ENCODE measurements at regions not wholly inside any gene's neighbourhood (a gene's known extent, or its start where the extent isn't known, plus 50 kb on each side); places are given as distances from the start of the nearest gene placed in this dataset.
"Not testable (repeated sequence)": the region's sequence is repeated elsewhere in the genome, so short reads cannot be mapped to it uniquely, and the experiment has no call there.

DNA sequence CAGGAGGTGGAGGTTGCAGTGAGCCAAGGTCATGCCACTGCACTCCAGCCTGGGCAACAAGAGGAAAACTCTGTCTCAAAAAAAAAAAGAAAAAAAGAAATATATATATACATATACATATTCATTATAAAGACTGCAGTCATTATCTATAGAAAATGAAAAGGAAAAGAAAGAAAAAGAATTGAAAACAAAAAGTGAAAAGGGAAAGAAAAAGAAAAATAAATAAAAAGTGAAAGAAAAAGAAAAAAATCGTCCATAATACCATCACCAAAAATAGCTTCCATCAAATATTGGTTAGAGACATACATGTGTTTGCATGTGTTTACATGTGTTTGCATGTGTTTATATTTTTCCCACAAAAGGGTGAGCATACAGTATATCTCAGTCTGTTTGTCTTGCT, 105.5 kb upstream of the PARD3 start:
- Mint-ChIP-seq H3K9me3 (peaks cover 12% of the 10 kb centered on the region), H3K27ac (no peak overlapping the region), H3K4me3 (no peak overlapping the region), H3K4me1 (no peaks in the 10 kb centered on the region), H3K36me3 (no peaks in the 10 kb centered on the region), H3K27me3 (peaks cover 6% of the 10 kb centered on the region)
- DNase-seq = no peak

DNA sequence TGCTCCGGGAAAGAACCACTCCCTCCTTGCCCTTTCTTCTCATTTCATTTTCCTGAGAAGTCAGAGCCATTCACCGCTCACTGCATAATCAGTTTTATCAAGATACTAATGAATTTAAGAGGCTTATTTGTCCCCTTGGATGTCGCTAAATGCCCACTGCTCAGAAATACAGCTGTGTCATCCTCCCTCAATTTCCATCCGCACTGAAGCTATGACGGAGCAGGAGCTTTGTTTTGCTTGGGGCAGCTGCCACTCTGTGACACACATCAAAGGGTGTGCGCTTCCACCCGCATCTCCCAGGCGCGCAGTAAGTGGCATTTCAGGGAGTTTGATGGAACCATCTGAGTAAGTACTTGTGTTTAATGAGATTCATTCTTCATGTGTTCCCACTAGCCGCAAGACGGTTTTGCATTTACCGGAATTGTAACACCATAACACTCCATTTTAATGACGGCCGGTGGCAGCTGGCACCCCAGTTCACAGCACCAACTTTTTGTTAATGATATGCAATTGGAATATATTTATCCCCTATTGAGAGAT, 103.8 kb upstream of the PARD3 start:
- no peak overlapping the region for H3K27ac Mint-ChIP-seq
- H3K9me3 Mint-ChIP-seq = peaks cover 3% of the 10 kb centered on the region
- DNase-seq = no peak
- no peaks in the 10 kb centered on the region for H3K36me3 Mint-ChIP-seq
- peaks cover 6% of the 10 kb centered on the region for H3K27me3 Mint-ChIP-seq
- H3K4me1 Mint-ChIP-seq = no peaks in the 10 kb centered on the region
- no peak overlapping the region for H3K4me3 Mint-ChIP-seq

DNA sequence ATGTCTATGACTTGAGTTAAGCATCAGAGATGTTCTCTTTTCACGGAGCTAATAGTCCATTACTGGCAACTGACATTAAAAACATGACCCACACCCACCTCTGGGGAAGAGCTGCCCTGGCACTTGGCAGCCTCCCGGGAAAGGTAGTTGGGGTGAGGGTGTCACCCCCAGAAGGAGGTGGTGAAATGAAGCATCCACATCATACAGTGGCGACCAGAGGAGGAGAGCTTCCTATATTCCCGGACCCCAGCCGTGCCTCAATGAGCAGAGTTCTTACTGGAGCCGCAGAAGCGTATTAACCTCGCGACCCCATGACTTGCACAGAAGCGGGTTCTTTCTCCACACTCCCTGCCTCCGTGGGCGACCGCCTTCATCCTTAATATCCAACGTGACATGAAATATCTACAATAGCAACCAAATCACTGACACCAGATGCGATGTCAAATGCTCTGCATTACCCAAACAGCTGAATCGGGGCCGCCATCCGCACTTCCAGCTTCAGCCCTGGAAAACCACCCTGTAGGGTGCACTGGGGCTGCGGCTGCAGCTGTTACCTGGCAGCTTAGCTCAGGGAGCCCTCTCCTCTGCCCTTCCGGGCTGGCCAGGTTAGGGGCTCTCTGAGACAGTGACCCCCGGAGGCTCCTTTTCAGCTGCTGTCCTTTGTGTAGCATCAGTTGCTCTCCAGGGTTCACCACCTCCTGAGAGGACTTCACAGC, 103.1 kb upstream of the PARD3 start:
- H3K27ac Mint-ChIP-seq = no peak overlapping the region
- H3K4me3 Mint-ChIP-seq = no peak overlapping the region
- no peaks in the 10 kb centered on the region for H3K36me3 Mint-ChIP-seq
- H3K27me3 Mint-ChIP-seq = peaks cover 6% of the 10 kb centered on the region
- no peak for DNase-seq
- no peaks in the 10 kb centered on the region for H3K9me3 Mint-ChIP-seq
- H3K4me1 Mint-ChIP-seq = no peaks in the 10 kb centered on the region

DNA sequence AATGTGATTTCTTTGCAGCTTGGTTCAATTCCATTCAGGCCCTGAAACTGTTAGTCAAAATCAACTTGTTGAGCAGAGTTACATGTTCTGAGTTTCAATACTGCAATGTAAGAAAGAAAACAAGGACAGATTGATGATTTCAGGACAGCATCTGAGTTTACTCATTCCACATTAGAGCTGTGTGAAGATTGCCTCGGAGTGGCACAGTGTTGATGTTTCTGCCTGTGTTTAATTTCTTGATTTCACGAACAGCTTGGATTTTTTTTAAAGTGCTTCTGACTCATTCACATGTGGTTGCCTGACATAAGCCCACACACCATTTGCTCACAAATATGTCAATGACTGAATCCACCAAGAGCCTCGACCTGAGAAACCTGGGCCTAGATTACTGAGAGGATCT, 101.2 kb upstream of the PARD3 start:
- H3K27ac Mint-ChIP-seq = no peak overlapping the region
- no peaks in the 10 kb centered on the region for H3K9me3 Mint-ChIP-seq
- no peaks in the 10 kb centered on the region for H3K4me1 Mint-ChIP-seq
- no peaks in the 10 kb centered on the region for H3K36me3 Mint-ChIP-seq
- peaks cover 6% of the 10 kb centered on the region for H3K27me3 Mint-ChIP-seq
- DNase-seq = no peak
- no peak overlapping the region for H3K4me3 Mint-ChIP-seq

DNA sequence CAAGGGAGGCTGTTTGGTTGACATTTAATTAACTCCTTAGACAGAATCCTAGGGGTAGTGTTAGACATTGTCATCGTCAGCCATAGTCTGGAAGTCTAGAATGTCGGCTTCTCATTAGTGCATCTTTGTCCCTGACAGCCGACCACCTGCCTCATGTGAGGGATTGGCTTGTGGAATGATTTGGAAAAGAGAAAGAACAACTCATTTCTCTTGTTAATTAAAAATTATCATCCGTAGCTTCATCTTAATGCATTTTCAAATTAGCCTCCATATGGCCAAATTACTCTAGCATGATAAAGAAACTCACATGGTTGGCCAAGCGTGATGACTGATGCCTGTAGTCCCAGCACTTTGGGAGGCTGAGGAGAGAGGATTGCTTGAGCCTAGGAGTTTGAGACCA, 97.7 kb upstream of the PARD3 start:
- no peaks in the 10 kb centered on the region for H3K27me3 Mint-ChIP-seq
- DNase-seq = no peak
- no peaks in the 10 kb centered on the region for H3K4me1 Mint-ChIP-seq
- no peaks in the 10 kb centered on the region for H3K36me3 Mint-ChIP-seq
- H3K4me3 Mint-ChIP-seq = no peak overlapping the region
- no peaks in the 10 kb centered on the region for H3K9me3 Mint-ChIP-seq
- no peak overlapping the region for H3K27ac Mint-ChIP-seq

DNA sequence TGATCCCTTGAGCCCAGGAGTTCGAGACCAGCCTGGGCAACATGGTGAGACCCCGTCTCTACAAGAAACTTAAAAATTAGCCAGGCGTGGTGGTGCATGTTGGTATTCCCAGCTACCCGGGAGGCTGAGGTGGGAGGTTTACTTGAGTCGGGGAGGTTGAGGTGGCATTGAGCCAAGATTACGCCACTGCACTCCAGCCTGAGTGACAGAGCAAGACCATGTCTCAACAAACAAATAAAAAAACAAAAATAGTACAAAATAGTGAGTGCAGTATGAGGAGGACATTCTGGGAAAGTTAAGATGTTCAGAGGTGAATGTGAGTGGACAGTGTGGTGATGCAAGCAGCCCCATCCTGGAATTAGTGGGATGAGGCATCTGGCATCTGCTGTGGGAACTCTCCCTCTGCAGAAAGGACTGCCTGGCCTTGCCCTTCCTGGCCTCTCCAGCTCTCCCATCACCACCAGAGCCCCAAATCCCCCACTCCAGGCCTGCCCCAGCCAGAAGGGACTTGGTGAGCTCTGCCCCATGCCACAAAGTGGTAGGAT, 96.6 kb upstream of the PARD3 start:
- no peaks in the 10 kb centered on the region for H3K27me3 Mint-ChIP-seq
- no peak overlapping the region for H3K4me3 Mint-ChIP-seq
- H3K4me1 Mint-ChIP-seq = no peaks in the 10 kb centered on the region
- DNase-seq = no peak
- H3K36me3 Mint-ChIP-seq = no peaks in the 10 kb centered on the region
- H3K9me3 Mint-ChIP-seq = no peaks in the 10 kb centered on the region
- H3K27ac Mint-ChIP-seq = no peak overlapping the region

DNA sequence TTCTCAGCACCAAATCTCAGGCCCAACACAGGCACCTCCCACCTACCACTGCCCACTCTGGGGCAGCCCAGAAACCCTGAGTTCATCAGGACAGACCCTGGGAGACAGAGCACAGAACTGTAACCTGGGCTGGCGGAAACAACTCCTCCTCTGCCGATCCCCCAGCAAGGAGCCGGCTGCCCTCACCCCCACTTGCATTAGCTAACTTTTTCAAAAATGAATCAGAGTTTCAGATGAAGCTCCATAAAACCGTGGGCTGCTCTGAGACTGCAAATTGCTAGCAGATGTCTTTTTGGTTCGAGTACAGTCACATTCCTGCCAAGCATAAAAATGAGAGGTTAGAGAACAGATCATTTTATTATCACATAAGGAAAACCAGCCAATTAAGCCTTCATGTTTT, 93.4 kb upstream of the PARD3 start:
- Mint-ChIP-seq H3K36me3 (no peaks in the 10 kb centered on the region), H3K4me3 (no peak overlapping the region), H3K4me1 (no peaks in the 10 kb centered on the region)

DNA sequence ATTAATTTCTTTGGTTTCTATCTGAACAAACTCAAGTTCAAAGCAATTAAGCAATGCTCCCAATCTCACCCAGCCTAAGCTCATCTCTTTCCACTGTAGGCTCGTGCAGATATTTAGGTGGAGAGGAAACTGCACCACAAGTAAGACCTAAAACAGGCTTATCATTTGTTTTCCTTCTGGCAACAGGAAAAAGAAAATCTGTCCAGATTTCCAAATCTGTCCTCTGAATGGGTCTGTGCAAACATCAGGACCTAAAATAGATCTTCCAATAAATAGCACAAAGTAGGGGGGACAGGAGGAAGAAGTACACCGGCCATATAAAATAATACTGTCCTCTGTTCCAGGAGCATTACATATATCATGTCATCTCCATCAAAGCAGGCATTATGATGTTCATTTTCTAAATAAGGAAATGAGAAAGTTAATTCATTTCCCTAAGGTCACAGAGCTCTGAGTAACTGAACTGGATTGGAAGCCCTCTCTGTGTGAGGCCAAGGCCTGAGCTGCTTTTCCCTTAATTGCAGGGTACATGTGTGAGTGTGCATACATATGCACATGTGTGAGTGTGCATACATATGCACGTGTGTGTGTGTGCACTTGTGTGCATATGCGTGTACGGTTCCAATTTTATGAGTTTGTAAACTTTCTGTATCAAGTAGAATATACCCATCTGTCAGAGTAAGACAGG, 92.8 kb upstream of the PARD3 start:
- H3K27me3 Mint-ChIP-seq = no peaks in the 10 kb centered on the region
- H3K36me3 Mint-ChIP-seq = no peaks in the 10 kb centered on the region

More for the DNA sequence above, 93.4 kb upstream of the PARD3 start:
- Mint-ChIP-seq H3K27ac (no peak overlapping the region), H3K27me3 (no peaks in the 10 kb centered on the region), H3K9me3 (no peaks in the 10 kb centered on the region)
- no peak for DNase-seq

DNA sequence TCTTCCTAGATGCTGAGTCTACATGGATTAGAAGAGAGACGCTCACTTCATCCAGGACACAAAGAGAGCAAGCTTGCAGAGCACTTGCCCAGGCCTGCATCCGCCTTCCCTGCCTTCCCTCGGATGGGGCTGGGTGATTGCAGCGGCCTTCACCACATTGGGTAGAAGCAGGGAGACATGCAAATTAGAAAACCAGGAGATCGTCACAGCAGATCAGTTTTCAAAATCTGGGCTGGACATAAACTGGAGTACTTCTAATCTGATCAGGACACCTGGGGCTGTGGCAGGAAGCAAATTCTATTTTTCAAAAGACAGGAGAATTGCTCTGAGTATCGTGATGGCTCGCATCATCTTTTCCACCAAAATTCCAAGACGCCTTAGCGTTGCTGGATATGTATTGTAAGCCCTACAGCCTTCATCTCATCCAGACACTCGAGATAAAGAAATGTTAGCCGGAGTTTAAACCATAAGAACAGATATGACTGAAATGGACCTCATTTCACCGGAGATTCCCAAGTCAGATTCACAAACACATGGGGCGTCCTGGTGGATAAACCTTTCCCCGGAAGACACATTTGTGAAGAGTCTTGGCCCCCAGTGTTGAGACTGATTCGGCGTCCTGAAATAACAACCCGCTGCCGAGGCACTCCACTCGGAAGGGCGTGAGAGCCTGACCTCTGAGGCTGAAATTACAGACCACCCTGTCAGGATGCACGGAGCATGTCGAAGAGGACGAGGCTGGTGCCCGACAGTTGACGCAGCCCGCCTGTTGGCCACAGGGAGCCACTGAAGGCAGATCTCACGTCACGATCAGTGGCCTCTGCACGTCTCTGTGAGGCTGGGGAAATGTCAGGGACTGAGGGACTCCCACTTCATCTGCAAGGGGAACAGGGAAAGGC, 91.2 kb upstream of the PARD3 start:
- Mint-ChIP-seq H3K4me3 (no peak overlapping the region), H3K36me3 (no peaks in the 10 kb centered on the region), H3K4me1 (no peaks in the 10 kb centered on the region), H3K27me3 (no peaks in the 10 kb centered on the region), H3K9me3 (no peaks in the 10 kb centered on the region), H3K27ac (no peak overlapping the region)
- no peak for DNase-seq

More for the DNA sequence above, 92.8 kb upstream of the PARD3 start:
- Mint-ChIP-seq H3K27ac (no peak overlapping the region), H3K4me3 (no peak overlapping the region), H3K4me1 (no peaks in the 10 kb centered on the region), H3K9me3 (no peaks in the 10 kb centered on the region)
- no peak for DNase-seq

DNA sequence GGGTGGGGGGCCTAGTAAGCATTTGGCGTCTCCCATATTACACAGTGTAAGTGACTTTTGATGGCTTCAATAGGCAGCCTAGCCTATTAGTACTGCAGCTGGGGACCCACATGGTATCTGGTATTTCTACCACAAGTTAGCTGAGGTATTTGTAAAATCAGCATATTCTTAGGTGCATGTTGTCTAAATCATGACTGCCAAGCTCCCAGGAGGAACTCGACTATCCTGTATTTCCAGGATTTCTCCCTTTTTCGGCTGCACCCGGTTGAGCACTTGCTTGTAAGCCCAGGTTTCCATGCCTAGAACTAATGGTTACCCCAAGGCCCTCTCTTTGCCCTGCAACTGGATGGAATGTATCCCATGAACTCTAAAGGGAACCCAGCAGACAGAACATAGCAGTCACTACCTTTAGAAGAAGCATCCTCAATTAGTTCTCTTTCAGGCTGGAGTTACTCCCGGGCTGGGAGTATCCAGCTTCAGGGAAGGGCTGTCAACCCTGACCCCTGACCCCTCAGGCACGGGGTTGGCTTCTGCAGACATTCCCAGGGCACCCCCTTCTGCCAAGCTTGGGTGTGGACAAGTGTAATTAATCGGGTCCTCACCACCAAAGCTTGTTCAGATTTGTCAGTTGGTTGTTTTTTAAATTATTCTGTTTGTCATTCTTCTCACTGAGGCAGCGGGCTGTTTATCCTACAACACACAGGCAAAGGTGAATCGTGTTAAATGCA, 90.3 kb upstream of the PARD3 start:
- no peaks in the 10 kb centered on the region for H3K9me3 Mint-ChIP-seq
- no peak overlapping the region for H3K27ac Mint-ChIP-seq
- DNase-seq = no peak
- no peaks in the 10 kb centered on the region for H3K4me1 Mint-ChIP-seq
- H3K4me3 Mint-ChIP-seq = no peak overlapping the region
- H3K27me3 Mint-ChIP-seq = no peaks in the 10 kb centered on the region
- no peaks in the 10 kb centered on the region for H3K36me3 Mint-ChIP-seq

DNA sequence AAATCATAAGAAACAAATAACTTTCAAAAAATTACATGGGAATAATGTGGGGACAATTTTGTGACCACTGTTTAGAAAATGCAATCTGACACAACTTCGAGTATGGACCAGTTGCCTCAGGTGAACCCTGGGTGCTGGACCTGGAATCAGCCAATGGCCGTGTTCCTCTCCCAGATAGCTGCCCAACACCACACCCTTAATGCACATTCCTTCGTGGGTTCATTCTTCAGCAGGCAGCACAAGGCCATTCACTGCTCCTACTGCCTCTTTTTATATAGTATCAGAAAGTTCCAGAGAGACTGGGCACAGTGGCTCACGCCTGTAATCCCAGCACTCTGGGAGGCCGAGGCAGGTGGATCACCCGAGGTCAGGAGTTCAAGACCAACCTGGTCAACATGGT, 89.1 kb upstream of the PARD3 start:
- Mint-ChIP-seq H3K4me1 (no peaks in the 10 kb centered on the region), H3K36me3 (no peaks in the 10 kb centered on the region), H3K27ac (no peak overlapping the region), H3K4me3 (no peak overlapping the region), H3K9me3 (no peaks in the 10 kb centered on the region), H3K27me3 (no peaks in the 10 kb centered on the region)
- DNase-seq = no peak

DNA sequence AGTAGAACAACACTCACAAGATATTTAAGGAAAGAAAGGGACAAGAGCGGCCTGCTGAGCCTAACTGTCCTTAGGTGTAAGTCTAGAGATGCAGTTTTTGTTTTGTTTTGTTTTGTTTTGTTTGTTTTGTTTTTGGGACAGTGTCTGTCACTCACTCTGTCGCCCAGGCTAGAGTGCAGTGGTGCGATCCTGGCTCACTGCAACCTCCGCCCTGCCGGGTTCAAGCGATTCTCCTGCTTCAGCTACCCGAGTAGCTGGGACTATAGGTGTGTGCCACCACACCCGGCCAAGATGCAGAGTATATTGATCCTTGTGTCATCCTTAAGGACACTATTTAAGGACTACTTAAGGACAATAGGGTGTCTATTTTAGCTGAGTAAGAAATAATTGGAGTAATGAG, 84.1 kb upstream of the PARD3 start:
- H3K4me1 Mint-ChIP-seq = no peaks in the 10 kb centered on the region
- H3K27ac Mint-ChIP-seq = no peak overlapping the region
- H3K27me3 Mint-ChIP-seq = no peaks in the 10 kb centered on the region
- no peaks in the 10 kb centered on the region for H3K36me3 Mint-ChIP-seq
- no peak for DNase-seq
- H3K9me3 Mint-ChIP-seq = no peaks in the 10 kb centered on the region
- no peak overlapping the region for H3K4me3 Mint-ChIP-seq

DNA sequence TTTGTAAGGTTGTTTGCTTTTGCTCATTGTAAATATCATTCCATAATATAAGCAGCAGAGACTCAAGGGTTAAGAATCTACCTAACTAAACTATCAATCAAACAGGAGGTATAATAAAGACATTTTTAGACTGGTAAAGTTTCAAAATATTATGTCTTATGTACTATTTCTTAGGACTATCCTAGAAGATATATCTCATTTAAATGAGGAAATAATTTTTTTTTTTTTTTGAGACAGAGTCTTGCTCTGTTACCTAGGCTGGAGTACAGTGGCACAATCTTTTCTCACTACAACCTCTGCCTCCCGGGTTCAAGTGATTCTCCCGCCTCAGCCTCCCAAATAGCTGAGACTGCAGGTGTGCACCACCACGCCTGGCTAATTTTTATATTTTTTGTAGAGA, 80.9 kb upstream of the PARD3 start:
- Mint-ChIP-seq H3K27me3 (no peaks in the 10 kb centered on the region), H3K27ac (no peak overlapping the region), H3K4me1 (no peaks in the 10 kb centered on the region), H3K36me3 (no peaks in the 10 kb centered on the region), H3K9me3 (no peaks in the 10 kb centered on the region), H3K4me3 (no peak overlapping the region)
- DNase-seq = no peak

DNA sequence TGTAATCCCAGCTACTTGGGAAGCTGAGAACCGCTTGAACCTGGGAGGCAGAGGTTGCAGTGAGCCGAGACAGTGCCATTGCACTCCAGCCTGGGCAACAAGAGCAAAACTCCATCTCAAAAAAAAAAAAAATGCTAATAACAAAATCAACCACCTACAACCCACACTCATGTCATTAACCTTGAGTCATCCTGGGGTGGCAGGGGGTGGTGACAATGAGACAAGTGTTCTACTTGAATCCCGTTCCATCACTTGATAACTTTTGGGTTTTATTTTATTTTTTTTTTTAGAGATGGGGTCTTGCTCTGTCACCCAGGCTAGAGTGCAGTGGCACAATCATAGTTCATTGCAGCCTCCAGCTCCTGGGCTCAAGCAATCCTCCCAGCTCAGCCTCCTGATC, 80.0 kb upstream of the PARD3 start:
- H3K27me3 Mint-ChIP-seq, H3K36me3 Mint-ChIP-seq, H3K4me1 Mint-ChIP-seq, H3K27ac Mint-ChIP-seq, DNase-seq, H3K4me3 Mint-ChIP-seq, H3K9me3 Mint-ChIP-seq: not testable (repeated sequence)
